ENCODE measurements at regions not wholly inside any gene's neighbourhood (a gene's known extent, or its start where the extent isn't known, plus 50 kb on each side); places are given as distances from the start of the nearest gene placed in this dataset.
"Not testable (repeated sequence)": the region's sequence is repeated elsewhere in the genome, so short reads cannot be mapped to it uniquely, and the experiment has no call there.

GRCh38 chr21:23806966-23807548 lies 1800.2 kb downstream of the MRPL39 start:
- WGBS (ENCODE audit: insufficient coverage): 97% methylated on average over 27 of the region's 39 CpGs
- H3K9me3 ChIP-seq (ENCODE audit: control extremely low read depth in 1 of 5, control insufficient read depth in 4 of 5, insufficient read depth in 2 of 5, low read depth in 1 of 5, low read length in 4 of 5); H3K4me3 ChIP-seq (ENCODE audit: control insufficient read depth in 1 of 7, extremely low read depth in 1 of 7, insufficient read depth in 4 of 7, low read depth in 2 of 7, low read length in 6 of 7); CTCF ChIA-PET; H3K27ac ChIP-seq (ENCODE audit: insufficient read depth in 1 of 2, low read depth in 1 of 2, low read length in 2 of 2, poor library complexity in 1 of 2, severe bottlenecking in 2 of 2); H3K4me1 ChIP-seq (ENCODE audit: control extremely low read depth in 1 of 4, control insufficient read depth in 4 of 4, insufficient read depth in 4 of 4, low read length in 3 of 4); DNase-seq; POLR2A ChIA-PET; H3K36me3 ChIP-seq (ENCODE audit: control insufficient read depth in 4 of 4, insufficient read depth in 4 of 4, low read length in 3 of 4); H3K27me3 ChIP-seq (replicated peaks in 2 of 5; ENCODE audit: control insufficient read depth in 4 of 5, insufficient read depth in 5 of 5, low read length in 4 of 5): not testable (repeated sequence)

- H3K27me3 ChIP-seq (replicated peaks in 2 of 5; ENCODE audit: control insufficient read depth in 4 of 5, insufficient read depth in 5 of 5, low read length in 4 of 5): no peaks in the 10 kb centered on the region
- H3K4me3 ChIP-seq (ENCODE audit: control insufficient read depth in 1 of 7, extremely low read depth in 1 of 7, insufficient read depth in 4 of 7, low read depth in 2 of 7, low read length in 6 of 7): no peak overlapping the region
- peaks cover 0 to 2% (median 0%) of the 10 kb centered on the region in 4 experiments for H3K4me1 ChIP-seq (ENCODE audit: control extremely low read depth in 1 of 4, control insufficient read depth in 4 of 4, insufficient read depth in 4 of 4, low read length in 3 of 4)
- WGBS (ENCODE audit: insufficient coverage): 100% methylated on average over 4 of the region's 5 CpGs
- CTCF ChIA-PET: no interaction called here
- H3K27ac ChIP-seq (ENCODE audit: insufficient read depth in 1 of 2, low read depth in 1 of 2, low read length in 2 of 2, poor library complexity in 1 of 2, severe bottlenecking in 2 of 2): no peak overlapping the region
- peaks cover 0 to 5% (median 0%) of the 10 kb centered on the region in 5 experiments for H3K9me3 ChIP-seq (ENCODE audit: control extremely low read depth in 1 of 5, control insufficient read depth in 4 of 5, insufficient read depth in 2 of 5, low read depth in 1 of 5, low read length in 4 of 5)
- POLR2A ChIA-PET: interaction anchor here (0.6 kb wide), 1 partner anchor 91 kb away, joined by 4 read pairs; no protein-coding TSS in a partner anchor
- no peaks in the 10 kb centered on the region for H3K36me3 ChIP-seq (ENCODE audit: control insufficient read depth in 4 of 4, insufficient read depth in 4 of 4, low read length in 3 of 4)
- DNase-seq: no peak
Observed at GRCh38 chr21:23804866-23805265, 1802.4 kb downstream of the MRPL39 start.

DNA sequence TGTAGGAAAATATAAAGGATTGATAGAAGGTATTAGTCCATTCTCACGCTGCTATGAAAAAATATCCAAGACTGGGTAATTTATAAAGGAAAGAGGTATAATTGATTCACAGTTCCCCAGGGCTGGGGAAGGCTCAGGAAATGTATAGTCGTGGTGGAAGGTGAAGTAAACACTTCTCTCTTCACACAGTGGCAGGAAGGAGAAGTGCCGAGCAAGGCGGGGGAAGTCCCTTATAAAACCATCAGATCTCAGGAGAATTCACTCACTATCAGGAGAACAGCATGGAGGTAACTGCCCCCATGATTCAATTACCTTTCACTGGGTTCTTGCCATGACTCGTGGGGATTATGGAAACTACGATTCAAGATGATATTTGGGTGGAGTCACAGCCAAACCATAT lies 1806.0 kb downstream of the MRPL39 start:
- Histone ChIP-seq H3K4me3 (ENCODE audit: control insufficient read depth in 1 of 7, extremely low read depth in 1 of 7, insufficient read depth in 4 of 7, low read depth in 2 of 7, low read length in 6 of 7) (no peak overlapping the region), H3K9me3 (ENCODE audit: control extremely low read depth in 1 of 5, control insufficient read depth in 4 of 5, insufficient read depth in 2 of 5, low read depth in 1 of 5, low read length in 4 of 5) (peaks cover 0 to 5% (median 0%) of the 10 kb centered on the region in 5 experiments), H3K36me3 (ENCODE audit: control insufficient read depth in 4 of 4, insufficient read depth in 4 of 4, low read length in 3 of 4) (no peaks in the 10 kb centered on the region), H3K27ac (ENCODE audit: insufficient read depth in 1 of 2, low read depth in 1 of 2, low read length in 2 of 2, poor library complexity in 1 of 2, severe bottlenecking in 2 of 2) (no peak overlapping the region), H3K27me3 (replicated peaks in 2 of 5; ENCODE audit: control insufficient read depth in 4 of 5, insufficient read depth in 5 of 5, low read length in 4 of 5) (no peaks in the 10 kb centered on the region), H3K4me1 (ENCODE audit: control extremely low read depth in 1 of 4, control insufficient read depth in 4 of 4, insufficient read depth in 4 of 4, low read length in 3 of 4) (peaks cover 0 to 2% (median 0%) of the 10 kb centered on the region in 4 experiments)
- DNase-seq: no peak
- ChIA-PET POLR2A (no interaction called here), CTCF (no interaction called here)
- WGBS (ENCODE audit: insufficient coverage): 100% methylated on average over 1 of the region's 6 CpGs

- H3K36me3 ChIP-seq (ENCODE audit: control insufficient read depth in 4 of 4, insufficient read depth in 4 of 4, low read length in 3 of 4): no peaks in the 10 kb centered on the region
- no peak overlapping the region for H3K4me3 ChIP-seq (ENCODE audit: control insufficient read depth in 1 of 7, extremely low read depth in 1 of 7, insufficient read depth in 4 of 7, low read depth in 2 of 7, low read length in 6 of 7)
- ChIA-PET POLR2A (no interaction called here), CTCF (no interaction called here)
- DNase-seq: no peak
- WGBS (ENCODE audit: insufficient coverage): no CpG with 5 or more reads among the region's 5 CpGs
- H3K27ac ChIP-seq (ENCODE audit: insufficient read depth in 1 of 2, low read depth in 1 of 2, low read length in 2 of 2, poor library complexity in 1 of 2, severe bottlenecking in 2 of 2): no peak overlapping the region
- H3K9me3 ChIP-seq (ENCODE audit: control extremely low read depth in 1 of 5, control insufficient read depth in 4 of 5, insufficient read depth in 2 of 5, low read depth in 1 of 5, low read length in 4 of 5): peaks cover 0 to 5% (median 0%) of the 10 kb centered on the region in 5 experiments
- H3K27me3 ChIP-seq (replicated peaks in 2 of 5; ENCODE audit: control insufficient read depth in 4 of 5, insufficient read depth in 5 of 5, low read length in 4 of 5): no peaks in the 10 kb centered on the region
- no peaks in the 10 kb centered on the region for H3K4me1 ChIP-seq (ENCODE audit: control extremely low read depth in 1 of 4, control insufficient read depth in 4 of 4, insufficient read depth in 4 of 4, low read length in 3 of 4)
Observed at GRCh38 chr21:23799376-23799775, 1807.9 kb downstream of the MRPL39 start.

GRCh38 chr21:23792300-23792699 lies 1815.0 kb downstream of the MRPL39 start:
- WGBS (ENCODE audit: insufficient coverage): no CpG with 5 or more reads among the region's 1 CpG
- Histone ChIP-seq H3K27ac (ENCODE audit: insufficient read depth in 1 of 2, low read depth in 1 of 2, low read length in 2 of 2, poor library complexity in 1 of 2, severe bottlenecking in 2 of 2) (no peak overlapping the region), H3K4me1 (ENCODE audit: control extremely low read depth in 1 of 4, control insufficient read depth in 4 of 4, insufficient read depth in 4 of 4, low read length in 3 of 4) (peaks cover 0 to 14% (median 7%) of the 10 kb centered on the region in 4 experiments), H3K4me3 (ENCODE audit: control insufficient read depth in 1 of 7, extremely low read depth in 1 of 7, insufficient read depth in 4 of 7, low read depth in 2 of 7, low read length in 6 of 7) (no peak overlapping the region), H3K27me3 (replicated peaks in 2 of 5; ENCODE audit: control insufficient read depth in 4 of 5, insufficient read depth in 5 of 5, low read length in 4 of 5) (no peaks in the 10 kb centered on the region), H3K9me3 (ENCODE audit: control extremely low read depth in 1 of 5, control insufficient read depth in 4 of 5, insufficient read depth in 2 of 5, low read depth in 1 of 5, low read length in 4 of 5) (no peaks in the 10 kb centered on the region), H3K36me3 (ENCODE audit: control insufficient read depth in 4 of 4, insufficient read depth in 4 of 4, low read length in 3 of 4) (no peaks in the 10 kb centered on the region)
- DNase-seq: no peak
- ChIA-PET POLR2A (no interaction called here), CTCF (no interaction called here)

DNA sequence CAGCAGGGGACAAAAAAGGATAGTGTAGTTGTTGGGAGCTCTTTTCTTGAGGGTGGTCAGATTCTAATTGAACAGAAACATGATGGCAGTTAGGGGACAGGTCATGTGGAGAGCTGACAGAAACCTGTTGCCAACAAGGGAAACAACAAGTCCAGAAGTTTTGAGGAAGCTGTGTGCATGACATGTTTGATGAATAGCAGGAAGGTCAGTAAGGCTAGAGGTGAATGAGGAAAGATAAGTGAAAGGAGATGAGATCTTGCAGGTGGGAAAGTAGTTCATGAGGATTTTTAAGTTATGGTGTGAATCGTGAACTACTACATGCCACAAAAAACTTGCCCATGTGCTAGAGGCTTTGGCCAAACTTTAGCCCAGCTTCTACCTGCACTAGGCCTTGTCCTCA lies 1817.4 kb downstream of the MRPL39 start:
- H3K4me1 ChIP-seq (ENCODE audit: control extremely low read depth in 1 of 4, control insufficient read depth in 4 of 4, insufficient read depth in 4 of 4, low read length in 3 of 4): peaks cover 0 to 14% (median 7%) of the 10 kb centered on the region in 4 experiments
- POLR2A ChIA-PET: no interaction called here
- no peaks in the 10 kb centered on the region for H3K27me3 ChIP-seq (replicated peaks in 2 of 5; ENCODE audit: control insufficient read depth in 4 of 5, insufficient read depth in 5 of 5, low read length in 4 of 5)
- no CpG with 5 or more reads among the region's 1 CpG for WGBS (ENCODE audit: insufficient coverage)
- CTCF ChIA-PET: no interaction called here
- no peaks in the 10 kb centered on the region for H3K36me3 ChIP-seq (ENCODE audit: control insufficient read depth in 4 of 4, insufficient read depth in 4 of 4, low read length in 3 of 4)
- H3K9me3 ChIP-seq (ENCODE audit: control extremely low read depth in 1 of 5, control insufficient read depth in 4 of 5, insufficient read depth in 2 of 5, low read depth in 1 of 5, low read length in 4 of 5): no peaks in the 10 kb centered on the region
- no peak overlapping the region for H3K27ac ChIP-seq (ENCODE audit: insufficient read depth in 1 of 2, low read depth in 1 of 2, low read length in 2 of 2, poor library complexity in 1 of 2, severe bottlenecking in 2 of 2)
- no peak for DNase-seq
- H3K4me3 ChIP-seq (ENCODE audit: control insufficient read depth in 1 of 7, extremely low read depth in 1 of 7, insufficient read depth in 4 of 7, low read depth in 2 of 7, low read length in 6 of 7): no peak overlapping the region

GRCh38 chr21:23780326-23780725 lies 1827.0 kb downstream of the MRPL39 start:
- no peaks in the 10 kb centered on the region for H3K4me1 ChIP-seq (ENCODE audit: control extremely low read depth in 1 of 4, control insufficient read depth in 4 of 4, insufficient read depth in 4 of 4, low read length in 3 of 4)
- ChIA-PET POLR2A (no interaction called here), CTCF (no interaction called here)
- DNase-seq: no peak
- WGBS (ENCODE audit: insufficient coverage): no CpG with 5 or more reads among the region's 2 CpGs
- no peaks in the 10 kb centered on the region for H3K9me3 ChIP-seq (ENCODE audit: control extremely low read depth in 1 of 5, control insufficient read depth in 4 of 5, insufficient read depth in 2 of 5, low read depth in 1 of 5, low read length in 4 of 5)
- H3K4me3 ChIP-seq (ENCODE audit: control insufficient read depth in 1 of 7, extremely low read depth in 1 of 7, insufficient read depth in 4 of 7, low read depth in 2 of 7, low read length in 6 of 7): no peak overlapping the region
- no peaks in the 10 kb centered on the region for H3K36me3 ChIP-seq (ENCODE audit: control insufficient read depth in 4 of 4, insufficient read depth in 4 of 4, low read length in 3 of 4)
- H3K27ac ChIP-seq (ENCODE audit: insufficient read depth in 1 of 2, low read depth in 1 of 2, low read length in 2 of 2, poor library complexity in 1 of 2, severe bottlenecking in 2 of 2): no peak overlapping the region
- H3K27me3 ChIP-seq (replicated peaks in 2 of 5; ENCODE audit: control insufficient read depth in 4 of 5, insufficient read depth in 5 of 5, low read length in 4 of 5): no peaks in the 10 kb centered on the region
